Stimulated activated CD4-positive, alpha-beta T cell treated with anti-CD3 and anti-CD28 coated beads, Interleukin-1b, Interleukin-23, amount 100 ng/mL, for 1 hour (primary cell): ENCODE measurements at regions not wholly inside any gene's neighbourhood (a gene's known extent, or its start where the extent isn't known, plus 50 kb on each side); places are given as distances from the start of the nearest gene placed in this dataset.

Experiments used
- DNase-seq, 2 donors: peaks; one replicate each; pipeline ENCODE4 v3.0.0-alpha.2; 2020; ENCODE audit warnings: low read depth in 2 of 2

DNA sequence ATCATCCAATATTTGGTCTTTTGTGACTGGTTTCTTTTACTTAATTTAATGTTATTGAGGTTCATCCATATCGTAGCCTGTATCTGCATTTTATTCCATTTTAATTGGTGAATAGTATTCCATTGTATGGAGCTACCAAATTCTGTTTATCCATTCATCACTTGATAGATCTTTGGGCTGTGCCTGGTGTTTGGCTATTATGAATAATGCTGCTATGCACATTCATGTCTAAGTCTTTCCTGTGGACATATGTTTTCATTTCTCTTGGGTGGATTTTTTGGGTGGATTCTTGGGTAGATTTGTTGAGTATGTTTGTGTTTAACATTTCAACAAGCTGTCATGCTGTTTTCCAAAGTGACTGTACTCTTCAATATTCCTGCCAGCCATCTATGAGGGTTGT, 52.5 kb upstream of the NEDD4L start:
- DNase-seq = no peak

- no peak for DNase-seq
Measured at GRCh38 chr18:57989536-57989935, 54.5 kb upstream of the NEDD4L start.

DNA sequence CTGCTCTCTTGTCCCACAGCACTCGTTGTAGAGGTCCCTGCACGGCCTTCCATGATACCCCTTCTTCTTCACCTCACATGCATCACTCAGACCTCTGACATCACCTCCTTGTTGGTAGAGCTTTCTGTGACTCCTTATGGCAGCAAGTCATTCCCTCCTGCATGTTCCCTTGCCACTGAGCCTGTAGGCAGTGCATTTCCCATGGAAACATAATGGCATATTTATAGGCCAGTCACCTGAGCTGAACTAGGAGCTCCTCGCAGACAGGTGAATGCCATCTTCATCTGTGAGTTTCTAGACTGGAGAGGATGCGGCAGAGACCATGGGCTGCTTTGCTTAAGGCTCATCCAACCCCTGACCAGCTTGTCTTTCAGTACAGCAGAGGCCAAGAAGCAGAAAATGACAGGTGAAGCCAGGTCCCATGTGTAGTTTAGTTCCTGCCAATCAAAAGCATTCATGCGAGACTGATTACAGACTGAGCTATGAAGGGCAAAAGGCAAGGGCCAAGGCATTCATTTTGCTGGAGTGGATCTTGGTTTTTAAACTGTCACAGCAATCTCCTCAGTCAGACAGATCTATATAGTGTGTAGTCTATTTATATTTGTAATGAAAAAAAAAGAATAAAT, 59.4 kb upstream of the NEDD4L start:
- DNase-seq = no peak

DNA sequence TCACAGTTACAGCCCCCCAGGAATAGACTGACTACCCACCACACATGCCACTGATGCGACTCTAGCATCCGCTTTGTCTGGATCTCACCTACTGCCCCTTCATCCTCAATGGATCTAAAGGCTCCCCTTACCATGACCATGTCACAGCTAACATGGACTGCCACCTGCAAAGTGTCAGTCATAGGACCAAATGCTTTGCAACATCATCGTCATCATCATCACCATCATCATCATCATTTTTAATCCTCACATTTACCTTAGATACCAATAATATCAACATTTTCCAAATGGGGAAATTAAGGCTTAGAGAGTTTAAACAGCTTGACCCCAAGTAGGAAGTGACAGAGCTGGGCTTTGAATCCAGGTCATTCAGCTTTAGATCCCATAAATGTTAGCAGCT, 60.1 kb upstream of the NEDD4L start:
- no peak for DNase-seq

DNA sequence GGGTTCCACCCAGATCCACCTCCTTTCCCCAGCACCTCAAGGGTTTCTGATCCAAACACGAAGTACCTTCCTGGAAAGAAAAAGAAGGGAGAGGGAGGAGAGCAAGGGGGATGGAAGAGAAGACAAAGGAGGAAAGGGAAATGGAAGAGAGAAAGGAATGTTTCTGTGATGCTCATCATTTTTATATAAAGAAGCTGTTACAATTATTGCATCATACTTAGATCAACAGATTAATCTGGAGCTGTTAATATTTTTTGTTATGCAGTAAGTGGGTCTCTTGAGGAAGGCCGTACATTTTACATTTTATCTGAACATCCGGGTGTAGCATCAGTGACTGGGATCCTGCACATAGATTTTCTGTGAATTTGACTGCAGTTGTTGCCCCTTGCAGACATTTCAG, 60.6 kb upstream of the NEDD4L start:
- no peak for DNase-seq

DNA sequence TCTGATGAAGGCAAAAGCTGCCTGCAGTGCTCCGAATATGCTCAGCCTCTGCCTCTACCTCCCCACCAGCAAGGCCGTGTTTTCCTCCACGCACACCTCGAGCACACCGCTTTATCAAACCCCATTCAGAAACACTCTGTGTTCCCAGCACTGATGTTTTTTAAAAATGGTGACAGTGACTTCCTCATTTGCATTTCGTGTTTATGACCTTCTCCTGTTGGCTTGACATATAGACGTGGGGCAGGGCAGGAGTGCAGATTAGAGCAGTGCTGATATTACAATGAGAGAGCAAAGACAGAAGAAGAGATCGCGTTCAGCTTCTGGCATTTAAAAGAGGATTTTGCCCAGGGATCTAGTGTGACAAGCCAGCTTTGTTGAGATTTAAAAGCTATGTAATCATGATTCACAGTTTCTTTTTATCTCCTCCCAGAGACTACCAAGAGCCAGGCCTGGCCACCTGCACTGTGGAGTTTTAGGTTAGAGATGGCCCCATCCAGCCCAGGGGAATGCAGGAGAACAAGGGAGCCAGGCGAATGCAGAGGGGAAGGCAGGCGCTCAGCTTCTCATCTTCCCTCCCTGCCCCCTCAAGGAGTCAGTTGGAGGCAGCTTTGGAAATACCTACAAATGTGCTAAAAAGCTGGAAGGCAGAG, 61.5 kb upstream of the NEDD4L start:
- no peak for DNase-seq

- no peak for DNase-seq
Measured at GRCh38 chr18:57981308-57982028, 62.6 kb upstream of the NEDD4L start.

- no peak for DNase-seq
Measured at GRCh38 chr18:57980573-57981307, 63.3 kb upstream of the NEDD4L start.

GRCh38 chr18:57976230-57976773, 67.7 kb upstream of the NEDD4L start:
- DNase-seq = no peak

- DNase-seq = no peak
Measured at GRCh38 chr18:57975805-57976204, 68.2 kb upstream of the NEDD4L start.

GRCh38 chr18:57974585-57975265, 69.3 kb upstream of the NEDD4L start:
- no peak for DNase-seq

DNA sequence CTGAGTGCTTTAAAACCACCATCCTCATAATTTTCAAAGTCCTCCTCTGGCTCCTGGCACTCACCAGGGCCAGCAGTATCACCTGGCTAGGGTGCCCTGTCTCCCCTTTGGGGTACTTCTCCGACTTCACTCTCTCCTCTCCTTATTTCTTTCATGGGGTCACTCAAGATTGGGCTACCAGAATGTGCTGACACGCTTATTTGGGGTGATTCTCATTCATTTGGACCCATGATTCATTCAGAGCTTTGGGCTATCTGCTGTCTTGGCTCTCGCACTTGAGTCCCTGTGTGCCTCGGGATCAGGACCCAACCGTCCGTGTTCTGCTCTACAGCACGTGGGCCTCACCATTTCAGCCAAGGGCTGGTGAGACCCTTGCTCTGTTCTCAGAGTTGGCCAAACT, 70.1 kb upstream of the NEDD4L start:
- DNase-seq = no peak

DNA sequence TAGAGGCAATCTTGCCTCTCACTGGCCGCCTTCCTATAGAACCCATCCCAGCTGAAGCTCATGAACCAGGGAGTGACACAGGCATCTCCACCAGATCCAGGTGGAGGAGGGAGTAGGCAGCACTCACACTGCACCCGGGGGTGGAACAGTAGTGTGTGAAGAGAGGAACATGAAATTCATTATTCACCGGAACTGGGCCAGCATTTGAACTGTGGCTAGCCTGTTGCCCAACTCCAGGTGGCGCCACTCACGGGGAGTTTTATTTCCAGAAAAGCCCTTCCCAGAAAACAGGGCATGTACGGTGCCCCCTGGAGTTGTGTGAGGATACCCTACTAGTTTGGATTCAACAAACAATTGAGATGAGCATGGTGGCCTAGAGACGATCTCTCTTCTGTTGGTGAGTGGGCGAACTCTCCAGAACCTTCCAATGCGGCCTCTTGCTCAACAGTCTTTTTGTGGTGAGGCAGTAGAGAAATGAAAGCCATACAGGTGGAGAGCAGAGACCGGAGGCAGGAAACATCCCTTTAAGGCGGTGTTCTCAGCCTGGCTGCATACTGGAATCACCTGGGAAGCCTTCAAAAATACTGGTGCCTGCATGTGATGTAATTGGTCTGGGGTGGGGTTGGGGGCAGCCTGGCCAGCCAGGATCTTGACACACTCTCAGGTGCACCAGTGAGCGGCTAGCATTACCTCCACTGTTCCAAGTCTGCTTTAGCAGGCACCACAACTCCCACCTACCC, 73.5 kb upstream of the NEDD4L start:
- no peak for DNase-seq

GRCh38 chr18:57969824-57970223, 74.2 kb upstream of the NEDD4L start:
- DNase-seq = no peak

- DNase-seq = no peak
Measured at GRCh38 chr18:57965246-57965645, 78.8 kb upstream of the NEDD4L start.

DNA sequence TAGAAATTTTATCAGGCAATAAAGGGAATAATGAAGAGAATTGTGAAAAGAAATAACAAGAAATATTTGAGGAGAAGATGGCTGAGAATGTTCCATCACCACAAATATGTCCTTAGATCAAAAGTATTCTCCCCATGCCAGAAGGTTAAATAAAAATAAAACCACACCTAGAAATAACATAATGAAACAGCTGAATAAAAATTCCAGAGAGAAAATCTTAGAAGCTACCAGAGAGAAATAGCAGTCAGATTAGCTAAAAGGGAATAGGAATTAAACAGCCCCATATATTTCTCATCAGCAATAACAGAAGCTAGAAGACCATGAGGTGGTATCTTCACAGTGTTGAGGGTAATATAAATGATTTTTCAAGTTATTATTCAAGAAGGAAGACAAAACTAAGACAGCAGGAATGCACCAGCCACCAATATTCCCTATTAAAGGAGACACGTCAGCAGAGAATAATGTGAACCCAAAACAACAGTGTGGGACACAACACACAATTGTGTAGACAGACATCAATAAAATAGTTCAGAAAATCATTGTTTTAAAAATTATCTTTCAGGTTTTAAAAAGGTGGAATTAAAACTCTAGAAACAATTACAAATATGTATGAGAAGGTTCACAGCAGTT, 82.0 kb upstream of the NEDD4L start:
- DNase-seq = no peak

DNA sequence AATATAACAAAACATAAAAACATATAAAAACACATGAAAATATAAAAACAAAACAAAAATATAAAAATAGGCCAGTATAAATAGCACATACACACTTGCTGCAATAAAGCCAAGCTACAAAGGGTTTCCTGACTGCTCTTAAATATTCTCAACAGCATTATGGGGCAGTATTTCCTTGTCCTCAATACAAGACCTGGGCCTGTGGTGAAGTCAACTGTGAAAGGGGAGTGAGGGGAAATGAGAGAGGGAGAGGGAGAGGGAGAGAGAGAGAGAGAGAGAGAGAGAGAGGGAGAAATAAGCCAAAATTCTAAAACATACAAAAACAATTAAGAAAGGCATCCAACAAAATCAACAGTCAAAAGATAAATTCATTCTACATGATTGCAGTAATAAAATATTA, 82.6 kb upstream of the NEDD4L start:
- DNase-seq = no peak

GRCh38 chr18:57959278-57959677, 84.7 kb upstream of the NEDD4L start:
- DNase-seq = no peak

DNA sequence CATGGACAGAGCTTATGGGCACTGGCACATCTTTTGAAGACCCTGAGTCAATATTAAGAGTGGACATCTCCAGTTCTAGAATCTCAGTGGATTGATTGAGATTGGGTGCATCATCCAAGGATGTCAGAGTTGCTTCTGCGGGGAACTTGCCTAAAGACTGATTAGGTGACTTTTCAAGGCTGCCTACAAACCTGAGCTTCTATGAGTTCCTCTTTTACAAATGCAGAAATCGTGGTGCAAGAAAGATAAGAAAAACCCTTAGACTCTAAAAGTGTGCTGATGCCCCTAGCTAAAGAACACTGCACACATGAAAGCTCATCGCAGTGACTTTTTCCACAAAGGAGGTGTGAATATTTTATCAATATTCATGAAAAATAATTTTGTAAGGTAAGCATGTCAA, 86.8 kb upstream of the NEDD4L start:
- no peak for DNase-seq

DNA sequence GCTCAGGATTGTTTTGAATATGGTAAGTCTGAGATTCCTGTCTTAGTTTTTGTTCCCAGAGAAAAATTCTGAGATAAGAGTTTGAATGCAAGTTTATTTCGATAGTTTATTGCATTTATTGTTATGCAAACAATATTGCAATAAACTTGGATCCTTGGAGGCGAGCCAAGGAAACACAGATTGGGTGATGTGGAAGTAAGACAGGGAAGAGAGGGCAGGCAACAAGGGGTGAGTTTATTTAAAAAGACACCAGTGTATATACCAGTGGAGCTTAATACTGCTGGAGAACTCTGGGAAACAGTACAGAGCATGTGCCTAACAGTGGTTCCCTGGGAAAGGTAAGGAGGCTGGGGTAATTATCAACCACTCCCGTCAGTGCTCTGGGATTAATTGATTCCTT, 87.5 kb upstream of the NEDD4L start:
- DNase-seq = no peak

- DNase-seq = no peak
Measured at GRCh38 chr18:57954935-57955334, 89.1 kb upstream of the NEDD4L start.
